Inflammatory macrophage treated with lipopolysaccharide for 1 hour (primary cell): ENCODE measurements at regions not wholly inside any gene's neighbourhood (a gene's known extent, or its start where the extent isn't known, plus 50 kb on each side); places are given as distances from the start of the nearest gene placed in this dataset.

Experiments used
- DNase-seq, 2 donors: peaks; one replicate each; pipeline ENCODE4 v3.0.0-alpha.2; 2020 to 2022

GRCh38 chr10:24152270-24152669, 56.7 kb upstream of the KIAA1217 start:
- no peak for DNase-seq

- DNase-seq: no peak
Observed at GRCh38 chr10:24153031-24153430, 55.9 kb upstream of the KIAA1217 start.

GRCh38 chr10:24153537-24153936, 55.4 kb upstream of the KIAA1217 start:
- no peak for DNase-seq

- DNase-seq: no peak
Observed at GRCh38 chr10:24156686-24157085, 52.3 kb upstream of the KIAA1217 start.

GRCh38 chr10:24157567-24157966, 51.4 kb upstream of the KIAA1217 start:
- DNase-seq: no peak
